H9 (cell line): ENCODE measurements at regions not wholly inside any gene's neighbourhood (a gene's known extent, or its start where the extent isn't known, plus 50 kb on each side); places are given as distances from the start of the nearest gene placed in this dataset.
A peak's percentile ranks its signal among the peaks of the same experiment; 100 is the strongest.

Experiments
- DNase-seq: peaks from one replicate; pipeline ENCODE4 v3.0.0-alpha.2; 2017
- H2AFZ ChIP-seq: one replicate; pipeline ENCODE4 v1.6.1; 2013; ENCODE audit warnings: mild to moderate bottlenecking, low read length, control low read depth, moderate library complexity
- H2AK5ac ChIP-seq: 2 replicates; pipeline ENCODE4 v1.6.1; 2013; ENCODE audit warnings: low read length, control low read depth, mixed read lengths; ENCODE audit not compliant: insufficient read length
- H2BK120ac ChIP-seq: one replicate; pipeline ENCODE4 v1.6.1; 2013; ENCODE audit warnings: low read depth, mild to moderate bottlenecking, low read length, control low read depth, inconsistent platforms; ENCODE audit not compliant: poor library complexity, severe bottlenecking
- H2BK12ac ChIP-seq: 2 replicates; pipeline ENCODE4 v1.6.1; 2013; ENCODE audit warnings: low read length, control low read depth, mixed read lengths, low read depth; ENCODE audit not compliant: insufficient read length
- H2BK15ac ChIP-seq: 2 replicates; pipeline ENCODE4 v1.6.1; 2013; ENCODE audit warnings: low read depth, low read length, control low read depth
- H2BK20ac ChIP-seq: one replicate; pipeline ENCODE4 v1.6.1; 2013; ENCODE audit warnings: low read depth, mild to moderate bottlenecking, low read length, control low read depth, inconsistent platforms; ENCODE audit not compliant: poor library complexity, severe bottlenecking
- H2BK5ac ChIP-seq: 2 replicates; pipeline ENCODE4 v1.6.1; 2013; ENCODE audit warnings: low read length, control low read depth, mixed read lengths; ENCODE audit not compliant: insufficient read length
- H3K14ac ChIP-seq: 2 replicates; pipeline ENCODE4 v1.6.1; 2013; ENCODE audit warnings: low read length, control low read depth; ENCODE audit not compliant: insufficient read depth
- H3K18ac ChIP-seq: 2 replicates; pipeline ENCODE4 v1.6.1; 2013; ENCODE audit warnings: low read depth, mild to moderate bottlenecking, mixed read lengths, low read length, control low read depth; ENCODE audit not compliant: insufficient read length
- H3K23ac ChIP-seq: 2 replicates; pipeline ENCODE4 v1.6.1; 2013; ENCODE audit warnings: low read length, control low read depth, mixed read lengths, low read depth; ENCODE audit not compliant: insufficient read length
- H3K23me2 ChIP-seq: 2 replicates; pipeline ENCODE4 v1.6.1; 2013; ENCODE audit warnings: low read depth, mild to moderate bottlenecking, mixed read lengths, low read length, control low read depth; ENCODE audit not compliant: insufficient read length, poor library complexity, severe bottlenecking
- H3K27ac ChIP-seq: 2 replicates; pipeline ENCODE4 v1.5.1; 2013; ENCODE audit warnings: low read length, control low read depth, mixed read lengths, low read depth; ENCODE audit not compliant: insufficient read length
- H3K27me3 ChIP-seq: 2 replicates; pipeline ENCODE4 v1.6.1; 2013; ENCODE audit warnings: low read length, control low read depth, inconsistent platforms; ENCODE audit not compliant: insufficient read depth
- H3K4ac ChIP-seq: 2 replicates; pipeline ENCODE4 v1.6.1; 2013; ENCODE audit warnings: low read depth, mild to moderate bottlenecking, control low read depth, inconsistent platforms, low read length, moderate library complexity
- H3K4me1 ChIP-seq: 2 replicates; pipeline ENCODE4 v1.6.1; 2013; ENCODE audit warnings: low read length, control low read depth, inconsistent platforms; ENCODE audit not compliant: insufficient read depth
- H3K4me2 ChIP-seq: 2 replicates; pipeline ENCODE4 v1.6.1; 2013; ENCODE audit warnings: low read length, control low read depth, mixed read lengths; ENCODE audit not compliant: insufficient read length, insufficient read depth
- H3K56ac ChIP-seq: 2 replicates; pipeline ENCODE4 v1.6.1; 2013; ENCODE audit warnings: low read depth, mild to moderate bottlenecking, mixed read lengths, low read length, control low read depth; ENCODE audit not compliant: insufficient read length
- H3K79me1 ChIP-seq: 2 replicates; pipeline ENCODE4 v1.6.1; 2013; ENCODE audit warnings: low read depth, mild to moderate bottlenecking, moderate library complexity, low read length, control low read depth, inconsistent platforms; ENCODE audit not compliant: insufficient read depth, poor library complexity, severe bottlenecking
- H3K79me2 ChIP-seq: 2 replicates; pipeline ENCODE4 v1.6.1; 2013; ENCODE audit warnings: low read length, control low read depth, inconsistent platforms; ENCODE audit not compliant: insufficient read depth
- H3K9ac ChIP-seq: 2 replicates; pipeline ENCODE4 v1.6.1; 2013; ENCODE audit warnings: low read length, control low read depth, mixed read lengths; ENCODE audit not compliant: insufficient read length; ENCODE audit errors: extremely low read depth
- H3K9me3 ChIP-seq: one replicate; pipeline ENCODE4 v1.6.1; 2013; ENCODE audit warnings: low read depth, low read length, inconsistent platforms; ENCODE audit not compliant: control insufficient read depth
- H3T11ph ChIP-seq: one replicate; pipeline ENCODE4 v1.6.1; 2013; ENCODE audit warnings: mild to moderate bottlenecking, low read length, control low read depth, inconsistent platforms
- H4K20me1 ChIP-seq: one replicate; pipeline ENCODE4 v1.6.1; 2013; ENCODE audit not compliant: control insufficient read depth, insufficient read length, insufficient read depth
- H4K5ac ChIP-seq: 2 replicates; pipeline ENCODE4 v1.6.1; 2013; ENCODE audit warnings: low read depth, mild to moderate bottlenecking, mixed read lengths, low read length, control low read depth; ENCODE audit not compliant: insufficient read length
- H4K8ac ChIP-seq: replicated peaks from 2 replicates; pipeline ENCODE4 v1.6.1; 2013; ENCODE audit warnings: low read length, control low read depth, mixed read lengths, low read depth; ENCODE audit not compliant: insufficient read length
- H4K91ac ChIP-seq: 2 replicates; pipeline ENCODE4 v1.6.1; 2013; ENCODE audit warnings: low read depth, mild to moderate bottlenecking, moderate library complexity, mixed read lengths, low read length, control low read depth; ENCODE audit not compliant: insufficient read length
- H3K27ac Mint-ChIP-seq, 3 experiments: 2 replicates in 2 of 3; 3 replicates in 1 of 3; pipeline ENCODE4 v1.8.0; 2020 to 2021; ENCODE audit warnings: mixed read lengths in 3 of 3, mild to moderate bottlenecking in 1 of 3, moderate library complexity in 1 of 3
- H3K27me3 Mint-ChIP-seq: 2 replicates; pipeline ENCODE4 v1.8.0; 2021; ENCODE audit warnings: low read depth, mild to moderate bottlenecking, moderate library complexity, mixed read lengths
- H3K36me3 Mint-ChIP-seq, 3 experiments: 2 replicates in 2 of 3; 3 replicates in 1 of 3; pipeline ENCODE4 v1.8.0; 2020 to 2021; ENCODE audit warnings: low read depth in 3 of 3, mixed read lengths in 3 of 3; ENCODE audit not compliant: insufficient read depth in 1 of 3
- H3K4me1 Mint-ChIP-seq, 2 experiments: 2 replicates each; pipeline ENCODE4 v1.8.0; 2020; ENCODE audit warnings: mixed read lengths in 2 of 2
- H3K4me3 Mint-ChIP-seq, 2 experiments: 2 replicates in 1 of 2; 3 replicates in 1 of 2; pipeline ENCODE4 v1.8.0; 2020 to 2021; ENCODE audit warnings: mild to moderate bottlenecking in 2 of 2, mixed read lengths in 2 of 2, moderate library complexity in 1 of 2
- H3K9me3 Mint-ChIP-seq, 2 experiments: 2 replicates in 1 of 2; 3 replicates in 1 of 2; pipeline ENCODE4 v1.8.0; 2020; ENCODE audit warnings: mild to moderate bottlenecking in 2 of 2, mixed read lengths in 2 of 2, moderate library complexity in 1 of 2
- WGBS: extraction: QIAGEN DNeasy Blood & Tissue Kit; methylation state at CpG from one replicate; pipeline ENCODE4 v1.1.7; 2013; ENCODE audit warnings: missing lambda C conversion rate, low lambda C conversion rate, mixed read lengths; ENCODE audit not compliant: insufficient read length; ENCODE audit errors: extremely low coverage; 5-methylcytosine and 5-hydroxymethylcytosine counted together
- TF ChIP-seq, protein P1 (sequence below): fragments of 200-600 bp; sonication (generic); conservative IDR thresholded peaks from 3 replicates; pipeline ENCODE4 v1.8.0; 2021; ENCODE audit warnings: antibody characterized with exemption, mild to moderate bottlenecking

- Mint-ChIP-seq H3K27ac (peak overlapping the region in 1 of 3 experiments; percentile 59; a peak in 1 of 7 replicates), H3K4me3 (no peak overlapping the region), H3K27me3 (no peaks in the 10 kb centered on the region; the same call in 1 of the 2 replicates), H3K4me1 (no peaks in the 10 kb centered on the region), H3K9me3 (no peaks in the 10 kb centered on the region), H3K36me3 (no peaks in the 10 kb centered on the region)
- Histone ChIP-seq H3K4ac (no peak overlapping the region), H3K27me3 (no peaks in the 10 kb centered on the region), H2BK20ac (no peak overlapping the region), H2BK120ac (no peak overlapping the region), H3K4me2 (no peak overlapping the region), H3K23me2 (no peaks in the 10 kb centered on the region), H4K8ac (no peak overlapping the region), H2AFZ (no peak overlapping the region), H4K5ac (no peak overlapping the region), H3K9me3 (no peaks in the 10 kb centered on the region), H3K18ac (no peak overlapping the region), H3K27ac (no peak overlapping the region), H4K20me1 (no peaks in the 10 kb centered on the region), H3K56ac (no peak overlapping the region), H2BK15ac (no peak overlapping the region), H4K91ac (no peak overlapping the region), H3K79me2 (no peaks in the 10 kb centered on the region), H3K4me1 (no peaks in the 10 kb centered on the region), H3K14ac (no peak overlapping the region), H3K9ac (no peak overlapping the region), H2BK5ac (no peak overlapping the region), H2BK12ac (no peak overlapping the region), H3T11ph (no peak overlapping the region), H2AK5ac (no peak overlapping the region), H3K23ac (no peak overlapping the region), H3K79me1 (no peaks in the 10 kb centered on the region)
- DNase-seq, result no peak
- no CpG with 5 or more reads among the region's 3 CpGs for WGBS
- TF ChIP-seq, protein P1, sequence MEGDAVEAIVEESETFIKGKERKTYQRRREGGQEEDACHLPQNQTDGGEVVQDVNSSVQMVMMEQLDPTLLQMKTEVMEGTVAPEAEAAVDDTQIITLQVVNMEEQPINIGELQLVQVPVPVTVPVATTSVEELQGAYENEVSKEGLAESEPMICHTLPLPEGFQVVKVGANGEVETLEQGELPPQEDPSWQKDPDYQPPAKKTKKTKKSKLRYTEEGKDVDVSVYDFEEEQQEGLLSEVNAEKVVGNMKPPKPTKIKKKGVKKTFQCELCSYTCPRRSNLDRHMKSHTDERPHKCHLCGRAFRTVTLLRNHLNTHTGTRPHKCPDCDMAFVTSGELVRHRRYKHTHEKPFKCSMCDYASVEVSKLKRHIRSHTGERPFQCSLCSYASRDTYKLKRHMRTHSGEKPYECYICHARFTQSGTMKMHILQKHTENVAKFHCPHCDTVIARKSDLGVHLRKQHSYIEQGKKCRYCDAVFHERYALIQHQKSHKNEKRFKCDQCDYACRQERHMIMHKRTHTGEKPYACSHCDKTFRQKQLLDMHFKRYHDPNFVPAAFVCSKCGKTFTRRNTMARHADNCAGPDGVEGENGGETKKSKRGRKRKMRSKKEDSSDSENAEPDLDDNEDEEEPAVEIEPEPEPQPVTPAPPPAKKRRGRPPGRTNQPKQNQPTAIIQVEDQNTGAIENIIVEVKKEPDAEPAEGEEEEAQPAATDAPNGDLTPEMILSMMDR, result no peak
Observed at GRCh38 chr6:1215023-1215422, 96.9 kb upstream of the FOXQ1 start.
